ENCODE measurements at regions not wholly inside any gene's neighbourhood (a gene's known extent, or its start where the extent isn't known, plus 50 kb on each side); places are given as distances from the start of the nearest gene placed in this dataset.
A peak's percentile ranks its signal among the peaks of the same experiment; 100 is the strongest.

DNA sequence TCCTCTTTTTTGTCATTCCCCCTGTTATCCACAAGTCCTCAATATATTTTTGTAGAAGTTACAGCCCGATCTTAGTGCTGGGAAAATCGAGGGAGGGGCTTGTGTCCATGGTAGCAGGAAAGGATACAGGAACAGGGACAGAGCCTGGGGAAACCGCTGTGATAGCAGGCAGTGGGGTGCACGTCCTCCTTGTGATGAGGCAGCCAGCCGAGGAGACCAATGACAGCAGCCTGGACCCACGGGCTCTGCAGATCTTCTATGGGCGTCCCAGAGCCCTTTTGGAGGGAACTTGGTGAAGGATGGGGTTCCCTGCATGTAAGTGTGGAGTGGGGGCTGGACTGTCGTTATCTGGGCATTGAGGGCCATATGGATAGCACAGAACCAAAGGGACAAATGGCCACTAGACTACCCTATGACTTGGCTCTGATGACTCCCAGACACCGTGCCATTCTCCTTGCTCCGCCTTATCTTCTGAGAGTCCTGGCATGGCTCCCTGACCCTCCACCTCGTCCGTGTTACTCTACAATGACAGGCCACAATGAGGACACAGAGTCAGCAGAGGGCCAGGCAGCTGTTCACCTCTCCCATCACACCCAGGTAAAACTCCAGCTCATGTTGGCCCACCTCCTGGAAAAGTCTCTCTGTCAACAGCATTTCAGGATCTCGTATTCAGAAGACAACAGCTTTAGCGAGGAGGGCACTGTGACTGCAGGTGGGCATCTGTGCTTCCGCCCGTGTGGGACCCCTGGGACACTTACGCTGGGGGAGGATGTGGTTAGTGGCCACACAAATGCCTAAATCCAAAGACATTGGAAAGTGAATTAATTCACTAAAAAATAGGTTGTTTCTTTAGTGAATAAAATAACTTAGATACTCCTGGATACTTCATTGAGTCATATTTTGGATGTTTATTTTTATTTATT, 100.1 kb downstream of the VAPA start:
- TF ChIP-seq, protein P1, sequence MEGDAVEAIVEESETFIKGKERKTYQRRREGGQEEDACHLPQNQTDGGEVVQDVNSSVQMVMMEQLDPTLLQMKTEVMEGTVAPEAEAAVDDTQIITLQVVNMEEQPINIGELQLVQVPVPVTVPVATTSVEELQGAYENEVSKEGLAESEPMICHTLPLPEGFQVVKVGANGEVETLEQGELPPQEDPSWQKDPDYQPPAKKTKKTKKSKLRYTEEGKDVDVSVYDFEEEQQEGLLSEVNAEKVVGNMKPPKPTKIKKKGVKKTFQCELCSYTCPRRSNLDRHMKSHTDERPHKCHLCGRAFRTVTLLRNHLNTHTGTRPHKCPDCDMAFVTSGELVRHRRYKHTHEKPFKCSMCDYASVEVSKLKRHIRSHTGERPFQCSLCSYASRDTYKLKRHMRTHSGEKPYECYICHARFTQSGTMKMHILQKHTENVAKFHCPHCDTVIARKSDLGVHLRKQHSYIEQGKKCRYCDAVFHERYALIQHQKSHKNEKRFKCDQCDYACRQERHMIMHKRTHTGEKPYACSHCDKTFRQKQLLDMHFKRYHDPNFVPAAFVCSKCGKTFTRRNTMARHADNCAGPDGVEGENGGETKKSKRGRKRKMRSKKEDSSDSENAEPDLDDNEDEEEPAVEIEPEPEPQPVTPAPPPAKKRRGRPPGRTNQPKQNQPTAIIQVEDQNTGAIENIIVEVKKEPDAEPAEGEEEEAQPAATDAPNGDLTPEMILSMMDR (IDR thresholded peaks at IDR 0.05) = no peak
- H3K4me1 Mint-ChIP-seq (ENCODE audit: low read depth) = peaks cover 59% of the 10 kb centered on the region
- no peaks in the 10 kb centered on the region for H3K36me3 Mint-ChIP-seq (ENCODE audit: low read depth)
- H3K27me3 Mint-ChIP-seq (ENCODE audit: insufficient read depth) = peaks cover 4% of the 10 kb centered on the region
- no peak overlapping the region for H3K27ac Mint-ChIP-seq
- no peak overlapping the region for H3K4me3 Mint-ChIP-seq
- DNase-seq = no peak
- no peaks in the 10 kb centered on the region for H3K9me3 Mint-ChIP-seq

DNA sequence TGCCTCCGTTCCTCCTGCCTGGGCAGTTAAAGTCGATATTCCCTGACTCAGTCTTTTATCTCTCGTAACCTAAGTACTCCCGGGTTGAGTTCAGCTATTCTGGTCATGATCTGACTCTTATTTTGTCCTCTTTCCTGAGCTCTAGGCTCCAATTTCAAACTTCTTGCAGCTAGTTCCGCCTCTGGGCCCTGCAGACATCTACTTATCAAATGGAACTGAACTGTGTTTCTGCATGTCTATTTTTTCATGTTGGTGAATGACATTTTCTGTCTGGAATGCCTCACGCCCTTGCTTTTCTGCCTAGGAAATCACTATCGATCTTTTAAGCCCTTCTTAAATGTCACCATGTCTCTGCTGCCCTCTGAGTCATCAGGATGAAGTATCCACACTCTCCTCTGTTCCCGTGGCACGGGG, 101.5 kb downstream of the VAPA start:
- peak; percentile 34 for DNase-seq
- H3K9me3 Mint-ChIP-seq = no peaks in the 10 kb centered on the region
- H3K27ac Mint-ChIP-seq = peak overlapping the region; percentile 78
- peaks cover 4% of the 10 kb centered on the region for H3K27me3 Mint-ChIP-seq (ENCODE audit: insufficient read depth)
- no peaks in the 10 kb centered on the region for H3K36me3 Mint-ChIP-seq (ENCODE audit: low read depth)
- peaks cover 53% of the 10 kb centered on the region for H3K4me1 Mint-ChIP-seq (ENCODE audit: low read depth)
- H3K4me3 Mint-ChIP-seq = peak overlapping the region; percentile 49
- TF ChIP-seq, protein P1 (IDR thresholded peaks at IDR 0.05) = no peak

DNA sequence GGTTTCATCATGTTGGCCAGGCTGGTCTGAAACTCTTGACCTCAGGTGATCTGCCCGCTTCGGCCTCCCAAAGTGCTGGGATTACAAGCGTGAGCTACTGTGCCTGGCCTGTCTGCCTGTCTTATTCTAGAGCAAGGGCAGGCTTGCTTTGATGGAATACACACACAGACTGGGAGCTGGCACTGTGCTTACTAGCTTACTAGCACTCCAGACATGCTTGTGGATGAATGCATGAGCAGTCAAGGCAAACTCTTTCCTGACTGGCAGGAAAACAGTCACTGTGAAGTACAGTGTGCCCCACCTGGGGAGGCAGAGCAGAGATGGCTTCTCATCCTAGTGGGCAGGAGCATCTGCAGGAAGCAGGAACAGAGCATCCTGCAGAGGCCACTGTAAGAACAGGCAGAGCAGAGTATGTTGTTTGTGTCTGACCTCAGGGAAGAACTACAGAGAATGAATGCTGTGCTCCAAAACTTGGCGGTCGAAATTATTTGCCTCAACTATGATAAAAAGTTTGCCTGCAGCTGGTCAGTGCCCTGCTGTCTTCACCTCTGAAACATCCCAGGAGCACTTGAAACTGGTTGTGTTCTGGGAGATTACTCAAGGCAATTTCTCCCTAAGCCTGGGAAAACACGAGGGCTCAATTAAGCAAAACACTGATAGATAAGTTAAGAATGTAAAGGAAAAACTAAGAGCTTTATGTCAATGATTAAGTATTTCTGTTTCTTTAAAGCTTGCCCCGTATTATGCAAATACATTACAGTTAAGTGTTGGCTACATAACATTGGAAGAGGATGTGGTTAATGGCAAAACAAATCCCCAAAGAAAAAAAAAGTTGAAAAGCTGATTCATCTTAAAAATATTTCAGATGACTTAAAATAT, 102.4 kb downstream of the VAPA start:
- peak overlapping the region; percentile 49 for H3K4me3 Mint-ChIP-seq
- H3K36me3 Mint-ChIP-seq (ENCODE audit: low read depth) = no peaks in the 10 kb centered on the region
- H3K4me1 Mint-ChIP-seq (ENCODE audit: low read depth) = peaks cover 44% of the 10 kb centered on the region
- H3K27ac Mint-ChIP-seq = peak overlapping the region; percentile 78
- DNase-seq = peak; percentile 96
- H3K9me3 Mint-ChIP-seq = no peaks in the 10 kb centered on the region
- peaks cover 3% of the 10 kb centered on the region for H3K27me3 Mint-ChIP-seq (ENCODE audit: insufficient read depth)
- TF ChIP-seq, protein P1 (IDR thresholded peaks at IDR 0.05) = peak; percentile 57; the same call in 1 of the 2 replicates

DNA sequence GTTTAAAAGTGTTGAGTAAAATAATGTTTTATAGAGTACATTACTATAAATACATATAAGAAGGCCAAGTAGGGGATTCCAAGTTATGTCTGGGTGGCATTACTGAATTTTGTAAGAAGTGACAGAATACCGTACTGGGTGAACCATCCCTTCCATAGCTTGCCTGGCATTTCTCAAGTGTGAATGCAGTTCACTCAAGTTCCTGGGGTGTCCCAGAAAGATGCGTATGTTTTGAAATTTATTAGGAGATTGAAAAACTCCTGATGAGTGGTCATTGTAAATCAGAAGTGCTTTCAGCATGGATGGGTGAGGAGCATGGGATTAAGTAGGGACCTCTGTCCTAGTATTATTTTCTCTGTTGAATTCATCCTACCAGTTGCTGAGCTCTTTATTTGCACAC, 103.2 kb downstream of the VAPA start:
- Mint-ChIP-seq H3K27ac (peak overlapping the region; percentile 78), H3K4me1 (ENCODE audit: low read depth) (peaks cover 39% of the 10 kb centered on the region), H3K4me3 (no peak overlapping the region), H3K9me3 (no peaks in the 10 kb centered on the region), H3K36me3 (ENCODE audit: low read depth) (no peaks in the 10 kb centered on the region), H3K27me3 (ENCODE audit: insufficient read depth) (peaks cover 3% of the 10 kb centered on the region)
- TF ChIP-seq, protein P1 (IDR thresholded peaks at IDR 0.05) = 0 out of 2 replicates have a peak, but pooled peaks have one; percentile 18
- no peak for DNase-seq

DNA sequence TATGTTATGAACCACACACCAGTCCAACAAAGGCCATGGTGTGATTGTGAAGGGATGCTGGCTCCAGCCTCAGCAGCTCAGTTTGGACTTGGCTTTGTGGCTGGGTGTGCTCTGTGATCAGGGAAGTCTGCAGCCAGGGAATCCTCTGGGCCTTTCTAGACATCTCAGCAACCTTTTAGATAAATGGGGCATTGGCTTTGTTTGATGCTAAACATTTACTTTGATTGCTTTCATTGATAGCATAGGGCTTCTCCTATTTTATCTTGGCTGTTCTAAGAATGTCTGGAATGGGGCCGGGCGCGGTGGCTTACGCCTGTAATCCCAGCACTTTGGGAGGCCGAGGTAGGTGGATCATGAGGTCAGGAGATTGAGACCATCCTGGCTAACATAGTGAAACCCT, 104.5 kb downstream of the VAPA start:
- TF ChIP-seq, protein P1 (IDR thresholded peaks at IDR 0.05) = no peak
- Mint-ChIP-seq H3K27ac (no peak overlapping the region), H3K9me3 (no peaks in the 10 kb centered on the region), H3K36me3 (ENCODE audit: low read depth) (no peaks in the 10 kb centered on the region), H3K4me3 (no peak overlapping the region), H3K27me3 (ENCODE audit: insufficient read depth) (no peaks in the 10 kb centered on the region; the same call in none of the 2 replicates), H3K4me1 (ENCODE audit: low read depth) (peaks cover 39% of the 10 kb centered on the region)
- DNase-seq = no peak
